GM20431 (cell line): ENCODE measurements at regions not wholly inside any gene's neighbourhood (a gene's known extent, or its start where the extent isn't known, plus 50 kb on each side); places are given as distances from the start of the nearest gene placed in this dataset.
"Not testable (repeated sequence)": the region's sequence is repeated elsewhere in the genome, so short reads cannot be mapped to it uniquely, and the experiment has no call there.

Experiments used
- in situ Hi-C: fragments of 300-500 bp; cut with MseI, MboI; formaldehyde crosslinking; loops from one replicate; pipeline ENCODE4 v1.15.0; 2020; ENCODE audit warnings: low sequenced_read_pairs; ENCODE audit not compliant: unreplicated experiment

- in situ Hi-C loops: no loop called here
Observed at GRCh38 chr15:96462768-96463750, 132.6 kb downstream of the NR2F2 start.

DNA sequence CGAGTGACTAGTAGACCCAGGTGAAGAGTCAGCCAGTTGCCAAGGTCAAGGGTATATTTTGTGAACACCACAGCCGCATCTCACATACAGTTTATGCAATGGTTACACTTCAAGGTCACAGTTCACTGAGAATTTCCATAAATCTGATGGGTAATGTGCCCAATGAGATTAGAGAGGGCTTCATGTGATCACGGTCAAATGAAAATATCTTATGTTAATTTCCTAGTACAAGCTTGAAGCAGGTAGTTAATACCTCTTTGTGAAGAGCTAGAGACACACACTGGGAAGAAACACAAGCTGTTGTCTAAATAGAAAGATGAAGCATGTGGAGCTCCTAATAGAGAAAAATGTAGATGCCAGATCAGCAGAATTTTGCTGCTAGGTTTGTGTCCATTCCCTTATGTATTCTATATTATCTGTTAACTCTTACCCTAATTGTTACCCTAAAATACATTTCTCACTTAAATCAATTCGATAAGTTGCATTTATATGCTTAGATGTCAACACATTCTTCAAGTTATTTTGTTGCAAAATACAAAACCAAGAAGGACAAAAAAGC is 136.0 kb downstream of the NR2F2 start:
- in situ Hi-C loops: no loop called here

GRCh38 chr15:96468036-96468435 is 137.5 kb downstream of the NR2F2 start:
- in situ Hi-C loops: no loop called here

GRCh38 chr15:96470681-96471310 is 140.3 kb downstream of the NR2F2 start:
- in situ Hi-C loops: no loop called here

GRCh38 chr15:96472681-96473080 is 142.2 kb downstream of the NR2F2 start:
- in situ Hi-C loops: no loop called here

DNA sequence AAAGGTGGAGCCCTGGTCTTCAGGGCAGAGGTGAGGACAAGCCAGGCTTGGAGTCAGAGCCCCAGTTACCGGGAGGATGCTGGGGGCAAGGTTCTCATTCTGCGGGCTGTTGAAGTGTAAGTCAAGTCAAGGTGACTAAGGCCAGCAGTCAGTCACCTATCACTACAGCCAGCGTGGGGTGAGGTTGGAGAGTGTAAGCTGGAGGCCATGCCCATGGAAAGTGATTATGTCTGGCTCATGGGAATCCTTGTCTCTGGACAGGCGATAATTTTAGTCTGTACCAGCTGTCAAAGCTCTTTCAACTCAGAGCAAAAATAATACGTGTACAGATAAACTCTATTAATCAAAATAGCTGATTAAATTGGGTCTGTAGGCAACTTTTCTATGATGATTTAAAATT is 143.1 kb downstream of the NR2F2 start:
- in situ Hi-C loops: no loop called here

GRCh38 chr15:96474231-96474664 is 143.7 kb downstream of the NR2F2 start:
- in situ Hi-C loops: no loop called here

GRCh38 chr15:96477227-96477626 is 146.7 kb downstream of the NR2F2 start:
- in situ Hi-C loops: no loop called here

GRCh38 chr15:96484412-96484811 is 153.9 kb downstream of the NR2F2 start:
- in situ Hi-C loops: not testable (repeated sequence)

DNA sequence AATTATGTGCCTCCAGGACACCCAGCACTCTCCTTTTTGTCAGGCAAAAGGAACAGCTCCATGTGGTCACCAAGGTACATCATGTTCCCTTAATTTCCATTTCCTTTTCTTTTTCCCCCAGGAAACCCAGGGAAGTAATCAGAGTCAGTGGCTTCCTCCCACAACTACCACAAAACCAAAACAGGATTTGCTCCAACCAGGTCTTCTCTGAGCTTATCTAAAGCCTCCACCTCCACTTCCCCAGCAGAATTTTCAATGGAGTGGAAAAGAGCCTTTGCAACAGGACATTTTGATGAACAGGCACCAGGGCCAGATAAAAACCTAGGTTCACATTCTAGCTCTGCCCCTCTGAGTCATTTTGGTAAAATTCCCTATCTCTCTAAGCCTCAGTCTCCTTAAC is 154.3 kb downstream of the NR2F2 start:
- in situ Hi-C loops: no loop called here

GRCh38 chr15:96487245-96487644 is 156.7 kb downstream of the NR2F2 start:
- in situ Hi-C loops: no loop called here

- in situ Hi-C loops: not testable (repeated sequence)
Observed at GRCh38 chr15:96491066-96491699, 160.7 kb downstream of the NR2F2 start.

DNA sequence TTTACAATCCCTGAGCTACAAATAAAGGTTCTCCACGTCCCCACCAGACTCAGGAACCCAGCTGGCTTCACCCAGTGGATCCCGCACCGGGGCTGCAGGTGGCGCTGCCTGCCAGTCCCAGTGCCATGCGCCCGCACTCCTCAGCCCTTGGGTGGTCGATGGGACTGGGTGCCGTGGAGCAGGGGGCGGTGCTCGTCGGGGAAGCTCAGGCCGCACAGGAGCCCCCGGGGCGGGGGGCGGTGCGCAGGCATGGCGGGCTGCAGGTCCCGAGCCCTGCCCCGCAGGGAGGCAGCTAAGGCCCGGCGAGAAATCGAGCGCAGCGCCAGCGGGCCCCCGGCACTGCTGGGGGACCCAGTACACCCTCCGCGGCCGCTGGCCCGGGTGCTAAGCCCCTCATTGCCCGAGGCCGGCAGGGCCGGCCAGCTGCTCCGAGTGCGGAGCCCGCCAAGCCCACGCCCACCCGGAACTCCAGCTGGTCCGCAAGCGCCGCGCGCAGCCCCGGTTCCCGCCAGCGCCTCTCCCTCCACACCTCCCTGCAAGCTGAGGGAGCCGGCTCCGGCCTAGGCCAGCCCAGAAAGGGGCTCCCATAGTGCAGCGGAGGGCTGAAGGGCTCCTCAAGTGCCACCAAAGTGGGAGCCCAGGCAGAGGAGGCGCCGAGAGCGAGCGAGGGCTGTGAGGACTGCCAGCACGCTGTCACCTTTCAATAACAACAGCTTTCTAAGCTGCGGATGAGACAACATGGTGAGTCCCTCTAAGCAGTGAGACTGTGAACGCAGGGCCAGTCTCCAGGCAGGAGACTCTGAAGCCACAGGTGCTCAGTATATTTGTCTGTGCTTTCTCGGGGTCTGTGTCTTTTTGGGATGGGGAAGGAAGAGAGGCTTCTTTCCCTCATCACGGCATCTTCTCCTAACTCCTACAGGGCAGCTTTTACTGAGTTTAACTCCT is 161.5 kb downstream of the NR2F2 start:
- in situ Hi-C loops: not testable (repeated sequence)

GRCh38 chr15:96494505-96494904 is 164.0 kb downstream of the NR2F2 start:
- in situ Hi-C loops: no loop called here

GRCh38 chr15:96495386-96495785 is 164.9 kb downstream of the NR2F2 start:
- in situ Hi-C loops: no loop called here

DNA sequence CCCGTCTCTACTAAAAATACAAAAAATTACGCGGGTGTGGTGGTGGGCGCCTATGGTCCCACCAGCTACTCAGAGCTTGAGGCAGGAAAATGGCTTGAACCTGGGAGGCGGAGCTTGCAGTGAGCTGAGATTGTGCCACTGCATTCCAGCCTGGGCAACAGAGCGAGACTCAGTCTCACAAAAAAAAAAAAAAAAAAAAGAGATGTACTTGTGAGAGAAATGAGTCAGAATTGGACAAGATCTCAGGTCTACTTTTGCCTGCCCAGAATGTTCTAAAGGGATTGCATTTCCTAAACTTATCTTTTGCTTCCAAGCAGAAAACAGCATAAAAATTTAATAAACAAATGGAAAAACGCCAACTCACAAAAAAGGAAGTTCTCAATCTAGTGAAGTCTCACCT is 167.5 kb downstream of the NR2F2 start:
- in situ Hi-C loops: no loop called here

DNA sequence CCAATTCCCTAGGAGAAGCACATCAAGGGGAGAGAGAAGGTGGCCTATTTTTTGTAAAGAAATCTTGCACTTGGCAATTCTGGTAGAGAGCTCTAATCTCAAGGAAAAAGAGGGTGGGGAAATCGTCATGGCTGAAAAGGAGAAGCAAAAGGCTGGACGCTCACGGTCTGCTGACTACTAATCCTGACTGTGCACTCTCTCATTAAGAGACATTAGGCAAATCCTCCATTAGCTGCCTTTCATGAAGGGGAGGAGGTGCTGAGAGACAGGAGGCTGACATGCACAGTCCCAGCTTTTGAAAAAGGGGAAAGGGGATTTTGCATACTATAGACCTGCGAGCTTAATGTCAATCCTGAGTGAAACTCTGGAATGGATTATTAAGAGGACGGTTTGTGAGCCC is 170.0 kb downstream of the NR2F2 start:
- in situ Hi-C loops: no loop called here

- in situ Hi-C loops: no loop called here
Observed at GRCh38 chr15:96501362-96501761, 170.9 kb downstream of the NR2F2 start.

DNA sequence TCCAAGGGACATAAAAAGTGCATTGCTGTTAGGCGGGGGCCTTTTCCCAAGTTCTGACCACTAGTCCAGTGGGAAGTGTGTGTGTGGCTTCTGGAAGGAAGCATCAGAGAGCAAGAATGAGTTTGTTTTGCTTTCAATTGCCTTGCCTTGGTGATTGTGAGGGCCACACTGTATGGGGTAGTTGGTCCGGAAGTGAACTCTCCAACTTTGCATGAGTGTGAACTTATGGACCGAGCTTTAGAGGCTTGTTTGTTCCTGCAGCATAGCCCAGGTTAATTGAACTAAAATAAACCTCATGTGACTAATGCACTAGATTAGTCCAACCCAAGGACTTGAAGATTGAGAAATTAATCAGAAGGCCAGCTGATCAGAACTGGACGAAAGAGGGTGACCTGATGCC is 171.7 kb downstream of the NR2F2 start:
- in situ Hi-C loops: no loop called here
